NCI-H1417 treated with DMSO at 0.1 percent for 48 hours (cell line): ENCODE measurements at regions not wholly inside any gene's neighbourhood (a gene's known extent, or its start where the extent isn't known, plus 50 kb on each side); places are given as distances from the start of the nearest gene placed in this dataset.

Experiments used
- DNase-seq: peaks from one replicate; lab custom pipeline; 2025; lab: John Stamatoyannopoulos, UW

GRCh38 chr1:29460041-29460610 is 223.8 kb downstream of the PTPRU start:
- DNase-seq: no peak

GRCh38 chr1:29459620-29459945 is 223.3 kb downstream of the PTPRU start:
- DNase-seq: no peak

GRCh38 chr1:29458737-29459619 is 222.7 kb downstream of the PTPRU start:
- DNase-seq: no peak

GRCh38 chr1:29457496-29458368 is 221.4 kb downstream of the PTPRU start:
- no peak for DNase-seq

GRCh38 chr1:29456685-29457435 is 220.5 kb downstream of the PTPRU start:
- no peak for DNase-seq

GRCh38 chr1:29455781-29456180 is 219.5 kb downstream of the PTPRU start:
- DNase-seq: no peak

- DNase-seq: no peak
Observed at GRCh38 chr1:29454616-29455380, 218.5 kb downstream of the PTPRU start.

- no peak for DNase-seq
Observed at GRCh38 chr1:29453502-29454240, 217.3 kb downstream of the PTPRU start.

GRCh38 chr1:29452463-29453230 is 216.3 kb downstream of the PTPRU start:
- no peak for DNase-seq

- DNase-seq: no peak
Observed at GRCh38 chr1:29451368-29451892, 215.1 kb downstream of the PTPRU start.

GRCh38 chr1:29450591-29450990 is 214.3 kb downstream of the PTPRU start:
- DNase-seq: no peak

GRCh38 chr1:29448456-29449235 is 212.3 kb downstream of the PTPRU start:
- DNase-seq: no peak

- no peak for DNase-seq
Observed at GRCh38 chr1:29447368-29447767, 211.0 kb downstream of the PTPRU start.

- no peak for DNase-seq
Observed at GRCh38 chr1:29444782-29445729, 208.7 kb downstream of the PTPRU start.

- no peak for DNase-seq
Observed at GRCh38 chr1:29444081-29444715, 207.9 kb downstream of the PTPRU start.

GRCh38 chr1:29441916-29442668 is 205.8 kb downstream of the PTPRU start:
- DNase-seq: no peak
